HG03095 (cell line): ENCODE measurements at regions not wholly inside any gene's neighbourhood (a gene's known extent, or its start where the extent isn't known, plus 50 kb on each side); places are given as distances from the start of the nearest gene placed in this dataset.
"Not testable (repeated sequence)": the region's sequence is repeated elsewhere in the genome, so short reads cannot be mapped to it uniquely, and the experiment has no call there.

Experiments used
- ATAC-seq: cut with Tn5 transposase; IDR thresholded peaks from one replicate; pipeline ENCODE4 v1.9.1; 2021; ENCODE audit warnings: moderate library complexity; ENCODE audit not compliant: unreplicated experiment

GRCh38 chr9:29038332-29038731, 1465.1 kb upstream of the C9orf72 start:
- ATAC-seq = no peak

- ATAC-seq = no peak
These were observed 1466.0 kb upstream of the C9orf72 start for GRCh38 chr9:29039258-29039657.

- ATAC-seq = no peak
These were observed 1469.8 kb upstream of the C9orf72 start for GRCh38 chr9:29043072-29043471.

- ATAC-seq = no peak
These were observed 1471.7 kb upstream of the C9orf72 start for GRCh38 chr9:29044959-29045358.

GRCh38 chr9:29060041-29060440, 1486.8 kb upstream of the C9orf72 start:
- ATAC-seq = no peak

- ATAC-seq = no peak
These were observed 1489.2 kb upstream of the C9orf72 start for GRCh38 chr9:29062446-29062845.

- no peak for ATAC-seq
These were observed 1489.8 kb upstream of the C9orf72 start for GRCh38 chr9:29063031-29063430.

- ATAC-seq = no peak
These were observed 1492.9 kb upstream of the C9orf72 start for GRCh38 chr9:29066141-29066640.

- ATAC-seq = no peak
These were observed 1495.2 kb upstream of the C9orf72 start for GRCh38 chr9:29068461-29068860.

GRCh38 chr9:29069376-29069775, 1496.1 kb upstream of the C9orf72 start:
- no peak for ATAC-seq

- no peak for ATAC-seq
These were observed 1504.9 kb upstream of the C9orf72 start for GRCh38 chr9:29078063-29078666.

GRCh38 chr9:29100762-29101161, 1527.5 kb upstream of the C9orf72 start:
- ATAC-seq = no peak

GRCh38 chr9:29104166-29104565, 1530.9 kb upstream of the C9orf72 start:
- not testable (repeated sequence) for ATAC-seq

- ATAC-seq = no peak
These were observed 1545.3 kb upstream of the C9orf72 start for GRCh38 chr9:29118555-29118954.

GRCh38 chr9:29126783-29127182, 1553.5 kb upstream of the C9orf72 start:
- no peak for ATAC-seq

GRCh38 chr9:29129763-29130162, 1556.5 kb upstream of the C9orf72 start:
- no peak for ATAC-seq

GRCh38 chr9:29144476-29144875, 1571.2 kb upstream of the C9orf72 start:
- ATAC-seq = no peak

GRCh38 chr9:29150606-29151005, 1577.3 kb upstream of the C9orf72 start:
- ATAC-seq = no peak

GRCh38 chr9:29160763-29161353, 1587.6 kb upstream of the C9orf72 start:
- ATAC-seq = no peak

- ATAC-seq = no peak
These were observed 1600.9 kb upstream of the C9orf72 start for GRCh38 chr9:29174136-29174535.

GRCh38 chr9:29176231-29176630, 1603.0 kb upstream of the C9orf72 start:
- ATAC-seq = no peak

GRCh38 chr9:29176786-29177185, 1603.5 kb upstream of the C9orf72 start:
- ATAC-seq = no peak

- ATAC-seq = no peak
These were observed 1610.7 kb upstream of the C9orf72 start for GRCh38 chr9:29183971-29184370.
